MG63 (cell line): ENCODE measurements at regions not wholly inside any gene's neighbourhood (a gene's known extent, or its start where the extent isn't known, plus 50 kb on each side); places are given as distances from the start of the nearest gene placed in this dataset.
A peak's percentile ranks its signal among the peaks of the same experiment; 100 is the strongest.

ENCODE experiments used
- DNase-seq: peaks from one replicate; pipeline ENCODE4 v3.0.0-alpha.2; 2020
- H3K27me3 ChIP-seq: fragments of 250-450 bp; sonication (Bioruptor Pico); 2 replicates; pipeline ENCODE4 v1.5.1; 2020; ENCODE audit warnings: mild to moderate bottlenecking, moderate library complexity
- H3K36me3 ChIP-seq: fragments of 250-450 bp; sonication (Bioruptor Pico); 2 replicates; pipeline ENCODE4 v1.5.1; 2020; ENCODE audit warnings: mild to moderate bottlenecking, moderate library complexity
- H3K4me3 ChIP-seq: fragments of 250-450 bp; sonication (Bioruptor Pico); 2 replicates; pipeline ENCODE4 v1.5.1; 2020; ENCODE audit warnings: mild to moderate bottlenecking, moderate library complexity
- H3K9me3 ChIP-seq: fragments of 250-450 bp; sonication (Bioruptor Pico); 2 replicates; pipeline ENCODE4 v1.5.1; 2020; ENCODE audit warnings: mild to moderate bottlenecking, moderate library complexity

DNA sequence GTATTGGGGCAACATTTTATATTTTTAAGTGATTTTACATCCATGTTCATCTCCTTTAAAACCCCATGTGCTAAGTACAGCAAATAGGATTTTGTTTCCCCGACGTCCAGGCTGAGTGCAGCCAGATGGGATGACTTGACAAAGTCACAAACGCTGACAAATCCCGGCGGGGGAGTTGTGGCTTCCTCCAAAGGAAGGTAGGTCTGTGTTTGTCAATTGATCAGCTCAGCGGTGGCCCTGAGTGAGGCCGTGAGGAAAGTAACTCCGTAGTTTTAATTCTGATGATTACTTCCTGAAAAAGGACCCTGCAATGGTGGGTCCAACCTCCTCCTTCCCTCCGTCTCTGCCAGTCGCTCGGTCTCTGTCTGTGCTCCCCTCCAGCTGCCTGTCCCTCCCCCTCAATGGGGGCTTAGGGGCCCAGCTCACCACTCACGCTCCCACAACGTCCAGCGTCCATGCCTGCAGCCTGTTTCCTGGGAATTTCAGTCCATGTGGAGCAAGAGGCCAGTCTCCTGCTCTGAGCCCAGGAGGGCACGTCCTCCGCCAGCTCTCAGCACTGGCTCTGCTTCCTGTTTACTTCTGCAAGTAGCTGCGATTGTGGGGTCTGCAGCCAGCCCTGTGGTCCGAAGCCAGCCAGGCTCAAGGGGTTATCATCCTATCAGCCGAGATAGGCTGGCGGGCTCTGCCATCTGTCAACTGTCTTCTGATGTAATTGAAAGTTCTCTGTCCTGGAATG lies 209.4 kb upstream of the FOXF1 start:
- no peaks in the 10 kb centered on the region for H3K9me3 ChIP-seq
- no peaks in the 10 kb centered on the region for H3K27me3 ChIP-seq
- H3K36me3 ChIP-seq, result no peaks in the 10 kb centered on the region
- H3K4me3 ChIP-seq, result no peak overlapping the region
- no peak for DNase-seq

DNA sequence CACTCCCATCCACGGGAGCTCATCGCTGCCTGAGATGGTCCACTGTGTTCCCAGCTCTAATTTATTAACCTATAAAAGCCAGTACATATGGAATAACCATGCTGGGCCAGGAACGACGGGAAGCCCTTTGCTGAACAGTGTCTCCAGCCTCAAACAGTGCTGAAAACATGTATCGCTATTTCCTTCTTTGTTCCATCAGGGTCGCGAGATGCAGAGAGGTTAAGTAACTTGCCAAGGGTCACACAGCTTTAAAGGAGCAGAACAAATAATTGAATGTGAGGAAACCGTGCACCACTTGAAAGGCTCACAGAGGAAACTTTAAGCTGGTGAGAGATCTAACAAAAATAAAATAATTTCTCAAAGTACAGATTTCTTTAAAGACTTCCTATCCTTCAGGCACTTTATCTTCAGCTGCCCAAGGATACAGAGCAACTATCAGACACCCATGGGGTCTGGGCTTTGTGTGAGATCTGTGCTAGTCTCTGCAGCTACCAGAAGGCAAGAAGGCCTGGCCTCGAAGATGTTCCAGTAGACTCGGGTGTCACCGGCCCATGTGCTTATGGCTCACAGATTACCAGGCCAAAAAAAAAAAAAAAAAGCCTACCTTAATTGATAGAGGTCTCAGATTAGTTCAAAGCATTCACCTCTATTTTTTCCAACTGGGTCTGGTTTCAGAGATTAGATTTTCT lies 207.8 kb upstream of the FOXF1 start:
- Histone ChIP-seq H3K4me3 (no peak overlapping the region), H3K9me3 (no peaks in the 10 kb centered on the region), H3K27me3 (no peaks in the 10 kb centered on the region), H3K36me3 (no peaks in the 10 kb centered on the region)
- no peak for DNase-seq

DNA sequence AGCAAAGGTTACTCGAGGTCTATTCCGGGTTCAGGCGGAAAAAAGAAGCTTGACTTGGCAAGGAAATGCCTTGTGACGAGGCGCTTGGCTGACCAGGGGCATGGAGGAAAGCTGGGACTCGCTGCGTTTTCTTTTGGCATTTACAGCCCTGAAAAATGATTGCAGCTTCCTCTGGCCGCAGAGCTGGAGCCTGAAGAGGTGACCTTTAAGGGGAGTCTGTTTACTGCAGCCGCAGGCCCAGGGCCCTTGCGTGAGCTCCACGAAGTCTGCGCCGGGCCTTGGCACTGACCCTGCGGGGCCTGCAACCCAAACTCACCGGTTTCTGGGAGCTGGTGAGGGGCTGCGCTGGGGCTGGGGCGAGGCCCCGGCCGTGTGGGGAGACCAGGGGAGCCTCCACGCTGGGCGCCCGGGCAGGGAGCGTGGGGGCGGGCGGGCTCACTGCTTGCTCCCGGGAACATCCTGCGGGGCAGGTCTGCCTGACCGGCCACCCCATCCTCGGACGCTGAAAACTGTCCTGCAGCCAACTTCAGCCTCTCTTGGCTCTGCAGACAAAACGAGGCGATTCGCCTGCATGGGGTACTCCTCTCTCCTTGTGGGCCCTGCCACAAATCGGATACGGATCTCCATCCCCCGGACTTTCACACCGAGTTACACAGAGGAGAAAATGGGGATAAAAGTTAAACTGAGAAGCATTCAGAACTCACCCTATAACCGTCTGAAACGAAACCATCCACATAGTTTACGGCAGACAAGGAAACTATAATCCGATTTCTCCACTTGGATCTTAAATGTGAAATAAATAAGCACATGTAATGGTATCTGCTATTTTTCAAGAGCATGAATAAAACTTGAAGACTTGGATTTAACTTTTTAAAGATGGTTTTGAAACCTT lies 206.3 kb upstream of the FOXF1 start:
- no peak for DNase-seq
- Histone ChIP-seq H3K36me3 (no peaks in the 10 kb centered on the region), H3K27me3 (no peaks in the 10 kb centered on the region), H3K9me3 (no peaks in the 10 kb centered on the region), H3K4me3 (no peak overlapping the region)

DNA sequence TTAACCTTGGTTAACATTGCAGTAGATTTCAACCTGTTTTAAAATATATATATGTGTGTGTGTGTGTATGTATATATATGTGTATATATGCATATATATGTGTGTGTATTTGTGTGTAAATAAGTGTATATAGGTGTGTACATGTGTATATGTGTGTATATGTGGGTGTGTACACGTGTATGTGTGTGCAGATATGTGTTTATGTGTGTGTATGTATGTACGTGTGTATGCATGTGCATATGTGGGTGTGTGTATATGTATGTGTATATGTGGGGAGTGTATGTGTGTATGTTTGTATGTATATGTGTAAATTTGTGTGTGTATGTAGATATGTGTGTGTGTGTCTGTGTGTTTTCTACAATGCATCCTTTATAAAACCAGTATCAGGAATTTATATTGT lies 205.5 kb upstream of the FOXF1 start:
- H3K4me3 ChIP-seq, result no peak overlapping the region
- H3K9me3 ChIP-seq, result no peaks in the 10 kb centered on the region
- H3K27me3 ChIP-seq, result no peaks in the 10 kb centered on the region
- no peaks in the 10 kb centered on the region for H3K36me3 ChIP-seq
- DNase-seq, result no peak

DNA sequence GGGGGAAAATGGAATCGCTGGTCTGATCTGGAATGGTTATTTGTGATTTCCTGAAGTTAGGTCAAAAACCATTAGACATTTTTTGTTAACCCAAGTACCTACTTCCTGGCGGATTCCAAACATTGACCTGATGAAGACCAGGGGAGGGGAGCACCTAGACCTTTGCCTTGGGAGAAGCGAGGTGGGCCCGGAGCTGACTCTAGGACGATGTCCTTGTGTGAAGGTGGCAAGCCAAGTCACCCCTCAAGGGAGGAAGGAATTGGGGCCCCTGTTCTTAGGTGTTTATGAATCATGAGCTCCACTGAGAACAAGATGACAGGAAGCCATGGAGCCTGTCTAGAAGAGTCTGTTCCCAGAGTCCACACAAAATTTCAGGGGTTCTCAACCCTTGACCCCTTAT lies 204.9 kb upstream of the FOXF1 start:
- H3K36me3 ChIP-seq, result no peaks in the 10 kb centered on the region
- H3K4me3 ChIP-seq, result no peak overlapping the region
- H3K9me3 ChIP-seq, result no peaks in the 10 kb centered on the region
- H3K27me3 ChIP-seq, result no peaks in the 10 kb centered on the region
- DNase-seq, result no peak

DNA sequence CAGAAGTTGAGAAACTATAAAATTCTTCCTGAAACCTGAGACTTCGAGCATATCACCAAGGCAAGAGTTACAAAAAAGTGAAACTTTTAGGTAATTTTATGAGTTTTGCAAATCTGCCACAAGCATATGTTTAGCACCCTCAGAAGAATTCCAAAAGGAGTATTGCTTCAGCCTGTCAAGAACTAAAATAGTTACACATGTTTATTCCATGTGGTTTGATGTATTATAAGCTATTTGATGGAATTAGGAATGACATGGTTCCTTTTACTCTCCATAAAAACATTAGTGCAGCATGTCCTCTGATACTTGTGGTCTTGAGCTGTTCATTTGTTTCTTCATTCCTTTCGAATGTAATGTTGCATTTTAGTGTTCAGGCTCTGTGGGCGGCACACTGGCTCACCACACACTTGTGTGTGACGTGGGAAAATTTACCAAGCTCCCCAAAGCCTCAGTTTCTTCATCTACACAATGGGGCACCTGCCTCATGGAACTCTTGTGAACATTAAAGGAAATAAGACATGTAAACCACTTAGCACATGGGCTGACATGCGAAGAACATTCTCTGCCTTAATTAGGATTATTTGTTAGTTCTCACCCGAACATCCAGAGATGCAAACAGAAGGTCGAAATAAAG lies 204.2 kb upstream of the FOXF1 start:
- H3K27me3 ChIP-seq, result no peaks in the 10 kb centered on the region
- H3K4me3 ChIP-seq, result no peak overlapping the region
- H3K9me3 ChIP-seq, result no peaks in the 10 kb centered on the region
- no peak for DNase-seq
- no peaks in the 10 kb centered on the region for H3K36me3 ChIP-seq

DNA sequence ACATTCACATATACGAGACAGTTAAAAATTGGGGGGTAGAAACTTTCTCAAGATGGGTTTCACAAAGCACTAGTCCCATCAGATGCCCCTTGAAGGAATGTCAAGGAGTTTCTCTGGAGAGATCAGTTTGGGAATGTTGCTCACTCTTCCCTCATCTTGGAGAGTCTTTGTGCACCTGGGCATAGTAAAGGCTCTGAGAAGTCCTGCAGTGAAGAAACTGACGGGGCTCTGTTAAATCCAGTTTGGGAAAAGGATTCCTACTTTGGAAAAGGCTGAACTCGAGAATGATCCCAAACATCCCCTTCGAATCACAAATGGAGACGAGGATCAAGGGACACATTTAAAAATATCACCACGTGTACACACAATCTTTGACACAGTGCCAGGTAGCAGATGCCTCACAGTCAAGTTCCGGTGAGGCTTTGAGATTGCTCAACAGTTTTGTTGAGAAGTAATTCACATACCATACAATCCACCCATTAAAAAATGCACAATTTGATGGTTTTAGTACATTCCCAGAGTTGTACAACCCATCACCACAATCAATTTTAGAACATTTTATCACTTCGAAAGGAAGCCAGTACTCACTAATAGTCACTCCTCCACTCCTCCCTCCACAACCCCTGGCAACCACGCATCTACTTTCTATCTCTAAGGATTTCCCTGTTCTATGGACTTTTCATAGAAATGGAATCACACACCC lies 203.4 kb upstream of the FOXF1 start:
- H3K36me3 ChIP-seq, result no peaks in the 10 kb centered on the region
- H3K9me3 ChIP-seq, result no peaks in the 10 kb centered on the region
- H3K4me3 ChIP-seq, result no peak overlapping the region
- no peaks in the 10 kb centered on the region for H3K27me3 ChIP-seq
- DNase-seq, result no peak

DNA sequence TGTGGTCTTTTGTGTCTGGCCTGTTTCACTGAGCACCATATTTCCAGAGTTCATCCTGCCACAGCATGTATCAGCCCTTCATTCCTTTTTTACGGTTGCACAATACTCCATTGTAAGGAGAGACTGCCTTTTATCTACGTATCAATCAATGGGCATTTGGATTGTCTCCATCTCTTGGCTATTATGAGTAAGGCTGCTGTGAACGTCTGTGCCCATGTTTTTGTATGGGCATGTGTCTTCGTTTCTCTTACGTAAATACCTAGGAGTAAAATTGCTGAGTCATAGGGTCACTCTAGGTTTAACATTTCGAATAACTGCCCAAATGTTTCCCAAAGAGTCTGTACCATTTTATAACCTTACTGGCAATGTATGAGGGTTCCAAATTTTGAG lies 202.8 kb upstream of the FOXF1 start:
- peak; percentile 64 for DNase-seq
- no peak overlapping the region for H3K4me3 ChIP-seq
- H3K9me3 ChIP-seq, result no peaks in the 10 kb centered on the region

DNA sequence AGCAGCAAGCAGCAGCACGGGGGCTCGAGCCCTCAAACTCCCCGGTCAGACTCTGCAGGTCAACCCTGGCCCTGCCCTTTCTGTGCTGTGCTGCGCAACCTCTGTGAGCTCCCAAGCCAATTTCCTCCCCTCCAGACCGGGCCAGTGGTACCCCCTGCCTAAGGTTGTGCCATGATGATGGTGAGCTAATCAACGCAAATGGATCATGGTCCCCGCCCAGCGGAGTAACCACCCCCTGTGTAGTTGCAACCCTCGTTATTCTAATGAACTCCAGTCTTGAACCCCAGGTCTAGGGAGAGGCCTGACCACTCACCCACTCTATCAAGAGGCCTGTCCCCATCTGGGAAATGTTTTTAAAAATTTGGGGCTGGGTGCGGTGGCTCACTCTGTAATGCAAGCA lies 201.8 kb upstream of the FOXF1 start:
- Histone ChIP-seq H3K9me3 (no peaks in the 10 kb centered on the region), H3K27me3 (no peaks in the 10 kb centered on the region; the same call in 1 of the 2 replicates), H3K4me3 (no peak overlapping the region), H3K36me3 (no peaks in the 10 kb centered on the region)
- DNase-seq, result no peak

More for the DNA sequence above, 202.8 kb upstream of the FOXF1 start:
- H3K36me3 ChIP-seq, result no peaks in the 10 kb centered on the region
- no peaks in the 10 kb centered on the region for H3K27me3 ChIP-seq

DNA sequence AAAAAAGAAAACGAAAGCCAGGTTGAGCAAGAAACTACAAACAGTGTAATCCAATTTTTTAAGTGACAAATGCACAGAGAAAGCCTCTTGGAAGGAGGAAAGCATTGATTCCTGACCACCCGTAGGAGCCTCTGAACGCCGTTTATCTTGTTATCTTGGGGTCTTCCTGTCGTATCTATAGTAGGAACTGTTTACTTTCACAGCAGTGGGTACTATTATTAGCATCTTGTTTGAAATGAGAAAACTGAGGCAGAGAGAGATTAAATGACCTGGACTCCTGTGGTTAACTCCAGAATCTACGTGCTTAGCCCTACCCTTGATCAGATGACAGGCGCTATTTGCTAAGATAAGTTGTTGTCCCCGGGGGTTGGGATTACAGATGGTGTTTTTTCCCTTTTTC lies 196.7 kb upstream of the FOXF1 start:
- no peak for DNase-seq
- Histone ChIP-seq H3K27me3 (no peaks in the 10 kb centered on the region; the same call in 1 of the 2 replicates), H3K4me3 (no peak overlapping the region), H3K9me3 (no peaks in the 10 kb centered on the region), H3K36me3 (no peaks in the 10 kb centered on the region)

DNA sequence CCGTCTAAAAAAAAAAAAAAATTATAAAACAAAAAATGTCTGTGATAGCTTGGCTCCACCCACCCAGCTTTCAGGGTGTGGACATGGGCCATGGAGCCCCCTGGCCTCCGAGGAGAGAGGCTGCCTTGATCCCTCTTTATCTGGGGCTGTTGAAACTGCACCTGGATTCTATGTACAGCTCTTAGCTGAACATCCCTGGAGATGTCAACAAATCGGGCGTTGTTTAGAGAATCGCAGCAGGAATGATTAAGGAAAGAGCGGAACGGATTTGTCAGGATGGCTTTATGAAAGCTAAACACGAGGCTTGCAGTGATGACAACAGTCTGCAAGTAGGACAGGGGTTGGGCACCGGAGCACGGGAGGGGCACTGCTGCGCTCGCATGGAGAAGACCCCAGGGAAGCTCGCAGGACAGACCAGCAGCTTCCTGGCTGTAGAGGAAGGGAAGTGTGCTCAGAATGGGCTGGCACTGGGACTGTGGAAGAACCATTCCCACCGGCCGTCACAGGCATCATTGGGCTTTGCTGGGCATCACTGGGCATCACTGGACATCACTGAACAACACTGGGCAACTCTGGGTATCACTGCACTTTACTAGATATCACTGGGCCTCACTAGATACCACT lies 195.8 kb upstream of the FOXF1 start:
- Histone ChIP-seq H3K27me3 (no peaks in the 10 kb centered on the region; the same call in 1 of the 2 replicates), H3K36me3 (no peaks in the 10 kb centered on the region), H3K4me3 (no peak overlapping the region), H3K9me3 (no peaks in the 10 kb centered on the region)
- no peak for DNase-seq

DNA sequence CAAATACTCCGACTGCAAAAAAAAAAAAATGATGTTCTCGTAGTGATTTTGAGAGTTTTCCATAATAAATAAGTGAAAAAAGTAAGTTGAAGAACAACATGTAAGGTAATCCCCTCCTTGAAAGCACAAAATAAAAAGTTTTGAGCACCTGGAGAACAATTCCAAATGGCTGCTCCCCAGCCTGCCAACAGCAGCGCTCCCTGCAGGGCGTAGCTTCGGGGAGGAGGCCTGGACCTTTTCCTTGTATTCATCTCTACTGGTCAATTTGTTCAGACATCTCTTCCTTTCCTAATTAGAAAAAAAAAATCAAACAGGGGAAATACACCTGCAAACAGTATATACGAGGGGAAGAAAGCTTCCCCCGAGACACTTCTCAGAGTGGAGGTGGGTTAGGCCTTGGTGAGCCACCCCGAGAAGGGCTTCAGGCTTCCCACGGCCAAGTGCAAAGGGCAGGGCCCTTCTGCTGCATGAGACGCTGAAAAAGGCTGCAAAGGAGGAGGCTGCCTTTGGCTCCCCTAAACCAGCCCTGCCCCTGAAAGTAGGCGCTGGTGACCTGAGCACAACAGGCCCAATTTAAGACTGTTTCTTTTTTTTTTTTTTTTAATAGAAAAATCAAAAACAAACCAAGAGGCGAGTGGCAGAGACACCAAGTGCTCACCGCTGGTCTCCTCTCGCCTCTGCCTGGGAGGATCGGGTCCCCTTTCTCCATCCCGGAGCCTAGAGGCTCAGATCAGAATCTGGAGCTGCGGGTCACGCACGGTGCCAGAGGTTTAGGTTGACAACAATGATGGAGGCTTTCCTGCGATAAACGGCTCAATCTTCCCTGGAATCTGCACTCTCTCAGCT lies 193.1 kb upstream of the FOXF1 start:
- Histone ChIP-seq H3K36me3 (no peaks in the 10 kb centered on the region), H3K4me3 (no peak overlapping the region), H3K27me3 (no peaks in the 10 kb centered on the region; the same call in 1 of the 2 replicates), H3K9me3 (no peaks in the 10 kb centered on the region)
- DNase-seq, result no peak

DNA sequence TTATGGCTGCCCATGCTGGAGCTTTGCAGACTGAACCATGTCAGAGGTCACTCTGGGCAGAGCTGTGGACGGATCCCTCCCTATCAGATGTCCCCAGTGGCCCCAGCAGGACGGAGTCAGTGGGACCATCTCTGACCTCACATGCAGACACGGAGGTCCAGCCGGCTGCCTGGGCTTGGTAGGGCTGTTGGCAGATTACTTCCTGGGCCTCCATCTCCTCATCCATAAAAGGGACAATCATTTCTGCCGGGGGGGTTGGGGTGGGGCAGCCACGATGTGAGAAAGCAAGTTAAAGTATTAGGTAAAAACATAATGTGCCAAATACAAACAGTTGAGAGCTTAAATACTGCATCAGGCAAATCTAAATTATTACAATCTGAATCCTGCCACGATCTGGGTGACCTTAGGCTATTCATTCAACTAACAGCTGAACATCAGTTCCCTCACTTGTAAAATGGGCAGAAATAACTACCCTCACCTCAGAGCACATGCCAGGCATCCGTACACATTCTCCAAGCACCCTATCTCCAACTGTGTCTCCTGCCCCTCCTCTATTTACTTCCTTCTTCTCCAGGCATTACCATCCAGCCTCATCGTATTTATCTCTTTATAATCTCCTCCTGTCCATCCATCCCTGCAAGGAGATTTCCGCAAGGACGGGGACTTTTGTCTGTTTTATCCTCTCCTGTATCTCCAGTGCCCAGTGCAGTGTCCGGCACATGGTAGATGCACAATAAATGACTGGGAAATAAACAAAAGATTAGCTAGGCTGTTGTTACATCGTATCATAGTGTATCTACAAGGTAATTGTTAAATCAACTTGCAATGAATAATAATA lies 192.3 kb upstream of the FOXF1 start:
- no peaks in the 10 kb centered on the region; the same call in 1 of the 2 replicates for H3K27me3 ChIP-seq
- no peak for DNase-seq
- H3K36me3 ChIP-seq, result no peaks in the 10 kb centered on the region
- H3K4me3 ChIP-seq, result no peak overlapping the region
- no peaks in the 10 kb centered on the region for H3K9me3 ChIP-seq

DNA sequence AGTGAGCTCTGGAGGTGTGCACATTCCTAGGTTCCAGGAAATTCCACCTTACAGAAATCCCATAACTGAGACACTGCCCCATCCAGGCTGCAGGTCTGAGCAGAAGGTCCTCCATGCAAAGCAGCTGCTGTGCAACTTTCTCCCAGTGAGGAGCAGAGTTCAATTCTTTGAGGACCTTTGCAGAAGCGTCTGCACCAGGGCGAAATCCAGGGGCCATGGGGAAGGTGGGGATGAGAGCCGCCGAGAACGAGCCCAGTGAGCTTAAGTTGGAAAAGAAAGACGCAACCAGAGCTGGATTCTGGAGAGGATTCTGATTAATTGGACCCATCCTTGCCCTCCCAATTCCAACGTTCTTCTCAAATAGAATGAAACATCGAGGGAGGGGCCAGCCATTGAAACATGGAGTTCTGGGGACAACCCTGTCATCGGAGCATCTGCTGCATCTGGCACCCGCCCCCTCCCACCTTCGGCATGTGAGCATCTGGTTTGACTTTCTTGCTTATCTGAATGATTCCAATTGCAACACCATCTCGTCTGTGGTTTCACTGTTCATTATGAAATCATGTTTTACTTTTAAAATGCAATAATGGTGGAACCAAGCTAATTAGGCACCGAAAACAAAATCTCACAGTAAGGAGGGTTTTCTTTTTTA lies 190.6 kb upstream of the FOXF1 start:
- H3K4me3 ChIP-seq, result no peak overlapping the region

More for the DNA sequence above, 190.6 kb upstream of the FOXF1 start:
- no peaks in the 10 kb centered on the region for H3K36me3 ChIP-seq
- H3K27me3 ChIP-seq, result no peaks in the 10 kb centered on the region
- DNase-seq, result no peak
- no peaks in the 10 kb centered on the region for H3K9me3 ChIP-seq
